ENCODE measurements at regions not wholly inside any gene's neighbourhood (a gene's known extent, or its start where the extent isn't known, plus 50 kb on each side); places are given as distances from the start of the nearest gene placed in this dataset.

DNA sequence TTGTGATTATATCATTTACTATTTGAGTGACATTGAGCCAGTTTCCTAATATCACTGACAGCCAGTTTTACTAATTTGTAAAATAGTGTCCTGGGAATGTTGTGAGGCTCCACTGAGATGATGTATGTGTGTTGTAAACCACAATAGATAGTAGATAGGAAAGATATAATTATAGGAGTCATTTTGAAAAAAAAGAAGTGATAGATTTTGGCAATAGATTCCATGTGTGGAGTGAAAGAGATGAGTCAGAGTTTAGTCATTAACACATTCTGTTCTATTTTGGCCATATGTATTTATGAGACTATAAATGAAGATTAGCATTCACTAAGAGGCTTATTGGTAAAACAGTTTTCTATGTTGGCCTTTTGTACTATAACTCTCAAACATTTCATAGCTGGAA, 388.2 kb downstream of the FAM170A start:
- Mint-ChIP-seq H3K27me3 (ENCODE audit: low read depth) (no peaks in the 10 kb centered on the region), H3K27ac (no peak overlapping the region), H3K4me1 (no peaks in the 10 kb centered on the region), H3K36me3 (no peaks in the 10 kb centered on the region), H3K9me3 (peaks cover 12% of the 10 kb centered on the region), H3K4me3 (no peak overlapping the region)
- TF ChIP-seq, protein P1, sequence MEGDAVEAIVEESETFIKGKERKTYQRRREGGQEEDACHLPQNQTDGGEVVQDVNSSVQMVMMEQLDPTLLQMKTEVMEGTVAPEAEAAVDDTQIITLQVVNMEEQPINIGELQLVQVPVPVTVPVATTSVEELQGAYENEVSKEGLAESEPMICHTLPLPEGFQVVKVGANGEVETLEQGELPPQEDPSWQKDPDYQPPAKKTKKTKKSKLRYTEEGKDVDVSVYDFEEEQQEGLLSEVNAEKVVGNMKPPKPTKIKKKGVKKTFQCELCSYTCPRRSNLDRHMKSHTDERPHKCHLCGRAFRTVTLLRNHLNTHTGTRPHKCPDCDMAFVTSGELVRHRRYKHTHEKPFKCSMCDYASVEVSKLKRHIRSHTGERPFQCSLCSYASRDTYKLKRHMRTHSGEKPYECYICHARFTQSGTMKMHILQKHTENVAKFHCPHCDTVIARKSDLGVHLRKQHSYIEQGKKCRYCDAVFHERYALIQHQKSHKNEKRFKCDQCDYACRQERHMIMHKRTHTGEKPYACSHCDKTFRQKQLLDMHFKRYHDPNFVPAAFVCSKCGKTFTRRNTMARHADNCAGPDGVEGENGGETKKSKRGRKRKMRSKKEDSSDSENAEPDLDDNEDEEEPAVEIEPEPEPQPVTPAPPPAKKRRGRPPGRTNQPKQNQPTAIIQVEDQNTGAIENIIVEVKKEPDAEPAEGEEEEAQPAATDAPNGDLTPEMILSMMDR (IDR thresholded peaks at IDR 0.05; ENCODE audit: unreplicated experiment) = no peak
- DNase-seq (ENCODE audit: low spot score in 2 of 2, unreplicated experiment in 2 of 2) = no peak

DNA sequence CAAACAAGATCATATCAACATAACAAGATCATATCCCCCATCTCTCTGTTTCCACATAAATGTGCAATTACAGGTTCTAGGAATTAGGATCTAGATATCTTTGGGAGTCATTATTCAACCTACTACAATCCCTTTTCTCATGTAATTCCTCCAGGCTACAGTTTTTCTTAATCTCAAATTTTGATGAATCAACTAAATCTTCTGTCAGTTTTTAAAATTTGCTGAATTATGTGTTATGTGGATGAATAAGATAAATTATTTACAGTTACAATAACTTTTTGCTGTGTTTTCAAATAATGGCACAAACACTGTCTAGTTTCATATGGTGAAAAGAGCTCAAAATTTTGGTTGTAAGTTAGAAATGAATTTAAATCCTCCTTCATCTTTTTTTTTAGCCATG, 405.8 kb downstream of the FAM170A start:
- no peak for DNase-seq (ENCODE audit: low spot score in 2 of 2, unreplicated experiment in 2 of 2)
- Mint-ChIP-seq H3K36me3 (no peaks in the 10 kb centered on the region), H3K4me3 (no peak overlapping the region), H3K27ac (no peak overlapping the region), H3K4me1 (no peaks in the 10 kb centered on the region), H3K9me3 (peaks cover 7% of the 10 kb centered on the region), H3K27me3 (ENCODE audit: low read depth) (no peaks in the 10 kb centered on the region)
- TF ChIP-seq, protein P1 (IDR thresholded peaks at IDR 0.05; ENCODE audit: unreplicated experiment) = no peak

DNA sequence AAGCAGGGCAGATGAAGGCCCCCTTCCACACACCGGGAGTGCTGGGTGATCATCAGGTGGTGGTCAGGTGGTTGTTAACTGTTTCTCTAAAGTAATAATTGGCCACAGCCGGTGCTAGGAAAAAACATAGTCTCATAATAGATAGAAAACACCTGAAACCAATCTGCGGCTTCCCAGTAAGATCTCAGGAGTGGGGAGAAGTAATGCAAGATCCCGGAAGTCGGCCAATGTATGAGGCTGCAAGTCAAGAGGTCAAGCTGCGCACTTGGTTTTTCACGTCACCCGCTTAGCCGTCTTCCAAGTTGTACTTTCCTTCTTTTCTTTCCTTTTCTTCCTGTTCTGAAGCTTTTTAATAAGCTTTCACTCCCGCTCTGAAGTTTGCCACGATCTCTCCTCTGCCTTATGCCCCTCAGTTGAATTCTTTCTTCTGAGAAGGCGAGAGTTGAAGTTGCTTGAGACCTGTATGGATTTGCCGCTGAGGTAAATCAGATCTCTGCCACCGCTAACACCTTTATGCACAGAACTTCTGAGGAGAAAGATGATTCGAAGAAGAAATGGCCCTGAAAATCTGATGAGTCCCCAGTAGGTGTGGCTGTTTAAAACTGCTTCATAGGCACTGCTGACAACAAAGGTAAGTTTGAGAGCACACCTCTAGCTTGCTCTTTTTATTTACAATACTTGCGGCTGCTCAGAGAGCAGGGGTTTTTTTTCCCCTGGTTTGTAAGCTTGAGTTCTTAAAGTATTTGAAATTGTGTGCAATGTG, 406.6 kb downstream of the FAM170A start:
- Mint-ChIP-seq H3K4me1 (no peaks in the 10 kb centered on the region), H3K9me3 (peaks cover 7% of the 10 kb centered on the region), H3K4me3 (no peak overlapping the region), H3K27me3 (ENCODE audit: low read depth) (no peaks in the 10 kb centered on the region), H3K36me3 (no peaks in the 10 kb centered on the region), H3K27ac (no peak overlapping the region)
- DNase-seq (ENCODE audit: low spot score in 2 of 2, unreplicated experiment in 2 of 2) = no peak
- TF ChIP-seq, protein P1 (IDR thresholded peaks at IDR 0.05; ENCODE audit: unreplicated experiment) = no peak

DNA sequence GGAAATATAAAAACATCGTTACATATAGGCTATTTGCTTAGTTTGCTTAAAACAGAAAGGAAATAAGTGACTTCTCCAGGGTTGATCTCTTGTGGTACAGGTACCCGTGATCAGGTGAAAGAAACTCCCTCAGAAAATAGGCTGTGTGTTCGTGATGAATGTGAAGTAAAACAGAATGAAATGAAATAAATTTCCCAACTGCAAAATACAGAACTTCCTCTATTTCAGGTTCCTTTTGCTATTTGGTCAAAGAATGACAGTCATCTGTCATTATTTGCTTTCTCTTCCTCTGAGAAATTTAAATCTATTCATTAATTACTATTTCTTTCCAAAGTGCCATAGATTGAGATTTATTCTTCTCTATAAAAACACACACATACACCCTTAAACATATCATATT, 408.1 kb downstream of the FAM170A start:
- Mint-ChIP-seq H3K4me1 (no peaks in the 10 kb centered on the region), H3K27ac (no peak overlapping the region), H3K36me3 (no peaks in the 10 kb centered on the region), H3K9me3 (peaks cover 7% of the 10 kb centered on the region), H3K27me3 (ENCODE audit: low read depth) (no peaks in the 10 kb centered on the region), H3K4me3 (no peak overlapping the region)
- DNase-seq (ENCODE audit: low spot score in 2 of 2, unreplicated experiment in 2 of 2) = no peak
- TF ChIP-seq, protein P1 (IDR thresholded peaks at IDR 0.05; ENCODE audit: unreplicated experiment) = no peak

DNA sequence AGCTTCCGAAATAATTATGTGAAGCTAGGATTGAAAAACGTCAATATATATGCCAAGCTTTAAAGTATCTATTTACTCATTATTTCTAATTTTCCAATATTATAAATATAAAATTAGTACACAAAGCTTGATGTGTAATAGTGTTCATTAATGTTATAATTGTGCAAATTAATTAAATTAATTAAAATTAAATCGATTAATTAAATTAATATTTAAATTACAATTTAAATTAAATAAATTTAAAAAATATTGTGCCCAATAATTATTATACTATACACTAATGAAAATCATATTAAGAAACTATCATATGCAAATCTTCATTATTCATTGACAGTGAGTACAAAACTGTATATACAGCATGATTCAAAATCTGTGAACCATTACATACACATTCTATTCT, 409.8 kb downstream of the FAM170A start:
- Mint-ChIP-seq H3K9me3 (no peaks in the 10 kb centered on the region), H3K36me3 (no peaks in the 10 kb centered on the region), H3K27ac (no peak overlapping the region), H3K4me1 (no peaks in the 10 kb centered on the region), H3K4me3 (no peak overlapping the region), H3K27me3 (ENCODE audit: low read depth) (no peaks in the 10 kb centered on the region)
- DNase-seq (ENCODE audit: low spot score in 2 of 2, unreplicated experiment in 2 of 2) = no peak
- TF ChIP-seq, protein P1 (IDR thresholded peaks at IDR 0.05; ENCODE audit: unreplicated experiment) = no peak
